H7 (cell line): ENCODE measurements at regions not wholly inside any gene's neighbourhood (a gene's known extent, or its start where the extent isn't known, plus 50 kb on each side); places are given as distances from the start of the nearest gene placed in this dataset.
"Not testable (repeated sequence)": the region's sequence is repeated elsewhere in the genome, so short reads cannot be mapped to it uniquely, and the experiment has no call there.

ENCODE experiments used
- DNase-seq: peaks from one replicate; pipeline ENCODE4 v3.0.0; 2012
- H3K27me3 ChIP-seq: 2 replicates; pipeline ENCODE4 v1.6.0; 2011; ENCODE audit warnings: mild to moderate bottlenecking, low read length; ENCODE audit not compliant: control insufficient read depth, insufficient read depth
- H3K36me3 ChIP-seq: replicated peaks from 2 replicates; pipeline ENCODE4 v1.5.1; 2011; ENCODE audit warnings: low read length; ENCODE audit not compliant: control insufficient read depth, insufficient read depth
- H3K4me3 ChIP-seq: 2 replicates; pipeline ENCODE4 v1.5.1; 2011; ENCODE audit warnings: low read depth, mild to moderate bottlenecking, control low read depth, low read length, moderate library complexity; ENCODE audit not compliant: insufficient read depth

DNA sequence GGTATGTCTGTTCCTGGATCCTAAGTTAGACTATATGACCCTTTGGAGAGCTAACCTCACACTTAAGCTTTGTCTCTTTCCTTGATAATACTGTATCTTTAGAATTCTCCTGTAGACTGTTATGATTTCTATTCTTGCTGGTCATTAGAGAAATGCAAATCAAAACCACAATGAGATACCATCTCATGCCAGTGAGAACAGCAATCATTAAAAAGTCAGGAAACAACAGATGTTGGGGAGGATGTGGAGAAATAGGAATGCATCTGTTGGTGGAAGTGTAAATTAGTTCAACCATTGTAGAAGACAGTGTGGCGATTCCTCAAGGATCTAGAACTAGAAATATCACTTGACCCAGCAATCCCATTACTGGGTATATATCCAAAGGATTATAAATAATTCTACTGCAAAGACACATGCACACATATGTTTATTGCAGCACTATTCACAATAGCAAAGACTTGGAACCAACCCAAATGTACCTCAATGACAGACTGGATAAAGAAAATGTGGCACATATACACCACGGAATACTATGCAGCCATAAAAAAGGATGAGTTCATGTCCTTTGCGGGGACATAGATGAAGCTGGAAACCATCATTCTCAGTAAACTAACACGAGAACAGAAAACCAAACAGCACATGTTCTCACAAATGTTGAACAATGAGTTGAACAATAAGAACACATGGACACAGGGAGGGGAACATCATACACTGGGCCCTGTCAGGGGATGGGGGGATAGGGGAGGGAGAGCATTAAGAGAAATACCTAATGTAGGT is 867.8 kb upstream of the ADGRB3 start:
- H3K36me3 ChIP-seq, DNase-seq, H3K4me3 ChIP-seq, H3K27me3 ChIP-seq: not testable (repeated sequence)

DNA sequence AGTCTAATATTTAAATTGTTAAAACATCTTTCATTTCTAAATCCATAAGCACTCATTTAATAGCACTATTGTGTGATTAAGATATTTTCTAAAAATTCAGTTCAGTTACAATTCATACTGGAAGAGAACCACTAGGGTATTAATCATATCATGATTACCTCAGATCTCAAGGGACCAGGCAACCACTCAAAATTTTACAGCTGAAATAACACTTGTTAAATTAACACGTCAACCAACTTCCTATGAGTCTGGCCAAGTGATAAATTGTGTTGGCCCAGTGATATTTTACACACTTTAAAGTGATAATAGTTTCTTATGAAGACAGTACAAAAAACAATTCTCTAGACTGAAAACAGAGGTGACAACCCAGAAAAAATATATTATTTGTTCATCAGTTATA is 869.0 kb upstream of the ADGRB3 start:
- no peaks in the 10 kb centered on the region for H3K36me3 ChIP-seq
- H3K4me3 ChIP-seq, result no peak overlapping the region
- no peak for DNase-seq
- H3K27me3 ChIP-seq, result no peaks in the 10 kb centered on the region

DNA sequence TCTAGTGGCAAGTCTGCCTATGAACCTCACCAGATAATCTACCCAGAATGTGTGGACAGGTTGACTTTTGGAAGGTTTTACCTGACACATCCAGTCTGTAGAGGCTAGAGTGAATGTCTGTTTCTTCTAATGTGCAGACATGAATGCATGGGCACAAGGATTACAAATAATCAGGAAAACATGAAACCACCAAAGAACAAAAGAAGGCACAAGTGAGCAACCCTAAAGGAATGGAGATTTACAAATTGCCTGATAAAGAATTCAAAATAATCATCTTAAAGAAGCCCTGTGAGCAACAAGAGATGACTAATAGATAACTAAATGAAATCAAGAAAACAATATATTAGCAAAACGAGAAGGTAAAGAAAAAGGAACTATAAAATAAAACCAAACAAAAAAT is 876.1 kb upstream of the ADGRB3 start:
- Histone ChIP-seq H3K36me3 (no peaks in the 10 kb centered on the region), H3K27me3 (no peaks in the 10 kb centered on the region), H3K4me3 (no peak overlapping the region)
- no peak for DNase-seq

DNA sequence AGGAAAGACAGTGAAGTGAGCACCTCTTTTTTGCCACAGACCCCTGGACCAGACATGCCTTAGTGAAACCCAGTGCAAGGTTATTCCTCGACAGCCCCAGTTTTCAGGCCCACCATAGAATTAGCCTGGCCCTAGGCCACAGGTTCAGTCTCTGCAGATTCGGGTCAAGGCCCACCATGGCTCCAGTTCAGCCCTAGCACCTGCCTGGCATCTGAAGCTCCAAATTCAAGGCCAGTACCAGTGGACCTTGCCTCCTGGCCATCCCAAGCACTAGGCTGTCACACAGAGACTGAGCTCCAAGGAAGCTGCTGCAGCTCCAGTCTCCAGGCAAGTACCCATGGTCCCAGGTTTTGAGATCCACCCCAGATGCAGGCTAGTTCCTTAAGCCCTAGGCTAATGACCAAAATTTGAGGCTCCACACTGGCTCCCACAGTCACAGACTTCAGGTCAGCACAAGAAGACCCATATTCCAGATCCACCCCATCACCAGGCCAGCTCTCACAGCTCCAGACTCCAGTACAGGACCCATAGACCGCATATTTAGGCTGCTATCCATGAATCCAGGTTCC is 877.5 kb upstream of the ADGRB3 start:
- Histone ChIP-seq H3K36me3 (no peaks in the 10 kb centered on the region), H3K4me3 (no peak overlapping the region)

DNA sequence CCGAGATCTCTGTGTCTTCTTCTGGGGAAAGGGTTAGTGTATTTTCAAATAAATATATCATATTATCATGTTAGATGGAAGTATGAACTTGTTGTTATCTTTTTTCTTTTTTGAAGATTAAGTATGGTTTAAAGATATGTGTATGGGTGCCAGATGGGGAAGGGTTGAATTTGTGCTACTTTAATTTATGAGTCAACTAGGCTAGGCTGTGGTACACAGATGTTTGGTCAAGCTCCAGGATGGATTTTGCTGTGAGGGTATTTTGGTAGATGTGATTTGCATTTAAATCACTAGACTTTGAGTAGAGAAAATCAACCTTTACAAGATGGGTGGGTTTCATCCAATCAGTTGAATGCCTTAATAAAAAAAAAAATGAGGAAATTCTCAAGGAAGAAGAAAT is 886.6 kb upstream of the ADGRB3 start:
- H3K36me3 ChIP-seq, result no peaks in the 10 kb centered on the region
- DNase-seq, result no peak
- H3K4me3 ChIP-seq, result no peak overlapping the region
- no peaks in the 10 kb centered on the region for H3K27me3 ChIP-seq

More for the DNA sequence above, 877.5 kb upstream of the ADGRB3 start:
- DNase-seq, result no peak
- no peaks in the 10 kb centered on the region for H3K27me3 ChIP-seq

DNA sequence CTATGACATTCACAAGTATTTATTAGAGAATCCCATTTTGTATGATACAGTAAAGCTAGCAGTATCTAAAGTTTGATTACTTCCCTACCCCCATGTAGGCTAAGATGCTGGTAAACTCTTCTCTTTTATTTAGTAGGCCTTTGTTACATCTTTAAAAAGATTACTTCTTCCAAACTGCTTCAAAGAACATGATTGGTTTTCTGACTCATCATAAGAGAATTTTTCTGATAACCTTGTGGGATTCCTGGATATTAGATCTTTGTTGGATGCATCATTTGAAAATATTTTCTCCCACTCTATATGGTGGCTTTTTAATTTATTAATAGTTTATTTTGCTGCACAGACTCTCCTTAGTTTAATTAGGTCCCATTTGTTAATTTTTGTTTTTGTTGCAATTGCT is 898.3 kb upstream of the ADGRB3 start:
- H3K36me3 ChIP-seq, result no peaks in the 10 kb centered on the region
- H3K4me3 ChIP-seq, result no peak overlapping the region
- no peaks in the 10 kb centered on the region for H3K27me3 ChIP-seq
- no peak for DNase-seq

DNA sequence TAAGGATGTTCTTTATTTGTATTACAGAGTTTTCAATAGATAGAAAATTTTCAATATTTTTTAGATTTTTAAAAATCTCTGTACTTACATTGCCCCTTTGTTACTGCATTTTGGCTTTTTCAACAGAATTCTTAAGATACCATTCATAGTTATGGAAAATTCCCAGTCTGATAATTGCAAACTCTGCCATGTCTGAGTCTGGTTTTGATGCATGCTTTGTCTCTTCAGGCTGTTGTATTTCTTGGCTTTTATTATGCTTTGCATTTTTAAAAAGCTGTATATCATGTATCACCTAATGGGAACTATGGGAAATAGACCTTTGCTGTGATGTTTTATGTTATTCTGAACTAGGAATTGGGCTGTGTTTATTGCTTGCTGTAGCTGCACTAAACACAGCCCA is 898.9 kb upstream of the ADGRB3 start:
- Histone ChIP-seq H3K36me3 (no peaks in the 10 kb centered on the region), H3K27me3 (no peaks in the 10 kb centered on the region), H3K4me3 (no peak overlapping the region)
- no peak for DNase-seq

DNA sequence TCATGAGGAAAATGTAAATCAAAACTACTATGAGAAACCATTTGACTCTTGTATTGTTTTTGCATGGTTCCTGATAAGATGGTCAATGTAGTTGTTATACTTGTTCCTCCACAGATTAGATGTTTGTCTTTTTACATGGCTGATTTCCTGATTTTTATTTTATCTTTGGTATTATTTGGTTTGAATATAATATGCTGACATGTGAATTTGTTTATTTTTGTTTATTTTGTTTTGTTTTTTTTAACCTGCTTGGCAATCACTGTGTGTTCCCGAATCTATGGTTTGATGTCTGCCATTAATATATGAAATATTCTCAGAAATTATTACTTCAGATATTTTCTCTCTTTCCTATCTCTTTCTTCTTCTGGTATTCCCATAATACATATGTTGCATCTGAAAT is 899.5 kb upstream of the ADGRB3 start:
- H3K36me3 ChIP-seq, result no peaks in the 10 kb centered on the region
- no peak for DNase-seq
- no peak overlapping the region for H3K4me3 ChIP-seq
- H3K27me3 ChIP-seq, result no peaks in the 10 kb centered on the region

DNA sequence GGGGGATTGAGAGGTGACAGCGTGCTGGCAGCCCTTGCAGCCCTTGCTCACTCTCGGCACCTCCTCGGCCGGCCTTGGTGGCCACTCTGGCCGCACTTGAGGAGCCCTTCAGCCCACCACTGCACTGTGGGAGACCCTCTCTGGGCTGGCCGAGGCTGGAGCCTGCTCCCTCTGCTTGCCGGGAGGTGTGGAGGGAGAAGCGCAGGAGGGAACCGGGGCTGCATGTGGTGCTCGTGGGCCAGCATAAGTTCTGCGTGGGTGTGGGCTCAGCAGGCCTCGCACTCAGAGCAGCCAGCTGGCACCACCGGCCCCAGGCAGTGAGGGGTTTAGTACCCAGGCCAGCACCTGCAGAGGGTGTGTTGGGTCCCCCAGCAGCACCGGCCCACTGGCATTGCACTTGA is 912.2 kb upstream of the ADGRB3 start:
- DNase-seq, result no peak
- Histone ChIP-seq H3K36me3 (no peaks in the 10 kb centered on the region), H3K4me3 (no peak overlapping the region), H3K27me3 (no peaks in the 10 kb centered on the region)

DNA sequence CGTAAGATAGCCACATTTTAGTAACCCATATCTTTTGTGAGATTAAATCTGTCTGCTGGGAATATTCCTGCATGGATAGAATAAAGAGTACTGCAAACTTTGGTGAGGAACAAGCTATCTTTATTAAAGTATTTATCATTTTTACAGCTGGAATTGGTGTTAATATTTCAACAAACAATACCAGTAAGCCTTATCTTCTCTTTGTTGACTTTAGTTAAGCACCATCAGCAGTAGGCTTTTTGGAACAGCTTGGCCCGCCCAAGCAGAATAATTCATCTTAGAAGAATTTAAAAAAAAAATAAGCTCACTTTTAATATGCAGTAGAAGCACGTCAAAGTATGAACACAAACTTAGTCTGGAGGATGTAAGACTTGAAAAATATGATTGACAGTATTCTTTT is 917.8 kb upstream of the ADGRB3 start:
- DNase-seq, result no peak

DNA sequence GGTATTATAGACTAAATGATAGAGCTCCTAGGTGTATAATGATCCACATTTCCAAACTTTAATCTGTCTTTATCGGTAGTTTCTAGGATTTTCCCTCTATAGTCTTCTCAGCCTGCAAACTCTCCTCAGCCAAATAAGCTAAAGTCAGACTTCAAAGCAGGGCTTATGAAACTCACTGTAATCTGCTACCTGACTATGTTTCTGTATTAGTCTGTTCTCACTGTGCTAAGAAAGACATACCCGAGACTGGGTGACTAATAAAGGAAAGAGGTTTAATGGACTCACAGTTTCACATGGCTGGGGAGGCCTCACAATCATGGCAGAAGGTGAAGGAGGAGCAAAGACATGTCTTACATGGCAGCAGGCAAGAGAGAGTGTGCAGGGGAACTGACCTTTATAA is 928.7 kb upstream of the ADGRB3 start:
- H3K36me3 ChIP-seq, result no peaks in the 10 kb centered on the region
- no peak overlapping the region for H3K4me3 ChIP-seq

More for the DNA sequence above, 917.8 kb upstream of the ADGRB3 start:
- H3K27me3 ChIP-seq, result no peaks in the 10 kb centered on the region
- H3K36me3 ChIP-seq, result no peaks in the 10 kb centered on the region
- H3K4me3 ChIP-seq, result no peak overlapping the region

DNA sequence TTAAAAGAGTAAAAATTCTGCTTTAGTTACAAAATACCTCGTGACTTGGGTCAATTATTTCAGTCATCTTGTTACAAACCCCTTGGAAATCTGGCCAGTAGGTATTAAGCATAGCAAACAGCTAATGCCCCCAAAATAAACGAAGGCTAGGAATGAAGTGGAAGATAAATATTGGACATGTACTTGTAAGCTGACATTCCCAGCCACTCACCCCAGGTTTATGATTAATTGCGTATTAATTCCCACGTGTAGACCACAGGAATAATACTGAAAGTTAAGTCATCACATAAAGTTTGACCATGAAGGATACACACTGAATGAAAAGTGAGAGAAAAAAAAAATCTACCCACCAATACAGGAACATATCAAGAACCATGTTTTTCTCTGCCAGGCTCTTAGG is 936.5 kb upstream of the ADGRB3 start:
- H3K36me3 ChIP-seq, result no peaks in the 10 kb centered on the region
- H3K4me3 ChIP-seq, result no peak overlapping the region
- no peaks in the 10 kb centered on the region for H3K27me3 ChIP-seq
- DNase-seq, result no peak

More for the DNA sequence above, 928.7 kb upstream of the ADGRB3 start:
- DNase-seq, result no peak
- H3K27me3 ChIP-seq, result no peaks in the 10 kb centered on the region

DNA sequence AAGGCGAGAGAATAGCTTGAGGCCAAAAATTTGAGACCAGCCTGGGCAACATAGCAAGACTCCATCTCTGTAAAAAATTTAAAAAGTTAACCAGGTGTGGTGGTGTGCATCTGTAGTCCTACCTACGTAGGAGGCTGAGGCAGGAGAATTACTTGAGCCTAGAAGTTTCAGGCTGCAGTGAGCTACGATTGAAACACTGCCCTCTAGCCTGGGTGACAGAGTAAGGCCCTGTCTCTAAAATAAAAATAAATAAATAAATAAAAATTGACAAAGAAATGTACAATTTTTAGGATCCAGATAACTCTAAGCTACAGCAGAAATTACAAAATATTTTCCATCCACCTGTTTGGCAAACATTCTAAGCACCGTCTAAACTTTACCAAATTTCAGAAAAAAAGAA is 941.0 kb upstream of the ADGRB3 start:
- DNase-seq, result no peak
- no peak overlapping the region for H3K4me3 ChIP-seq
- H3K27me3 ChIP-seq, result no peaks in the 10 kb centered on the region
- no peaks in the 10 kb centered on the region for H3K36me3 ChIP-seq

DNA sequence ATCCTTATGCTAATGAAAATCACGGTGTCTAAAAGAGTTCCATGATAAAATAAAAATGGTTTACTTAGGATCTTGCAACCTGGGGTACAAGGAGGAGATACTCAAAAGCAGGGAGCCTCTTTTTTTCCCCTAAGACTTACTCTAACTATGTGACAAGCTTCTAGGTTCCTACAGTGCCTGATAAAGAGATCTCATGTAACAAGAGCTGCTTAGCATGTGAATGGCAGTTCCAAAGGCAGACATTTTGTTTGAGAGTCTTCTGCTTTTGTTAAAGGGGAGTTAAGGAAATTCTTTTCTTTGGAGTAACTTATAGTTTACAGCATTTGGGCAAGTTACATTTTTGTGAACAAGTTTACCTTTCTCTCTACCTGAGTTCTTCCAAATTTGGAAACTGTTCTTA is 945.8 kb upstream of the ADGRB3 start:
- no peak for DNase-seq
- Histone ChIP-seq H3K36me3 (no peaks in the 10 kb centered on the region), H3K27me3 (no peaks in the 10 kb centered on the region), H3K4me3 (no peak overlapping the region)

DNA sequence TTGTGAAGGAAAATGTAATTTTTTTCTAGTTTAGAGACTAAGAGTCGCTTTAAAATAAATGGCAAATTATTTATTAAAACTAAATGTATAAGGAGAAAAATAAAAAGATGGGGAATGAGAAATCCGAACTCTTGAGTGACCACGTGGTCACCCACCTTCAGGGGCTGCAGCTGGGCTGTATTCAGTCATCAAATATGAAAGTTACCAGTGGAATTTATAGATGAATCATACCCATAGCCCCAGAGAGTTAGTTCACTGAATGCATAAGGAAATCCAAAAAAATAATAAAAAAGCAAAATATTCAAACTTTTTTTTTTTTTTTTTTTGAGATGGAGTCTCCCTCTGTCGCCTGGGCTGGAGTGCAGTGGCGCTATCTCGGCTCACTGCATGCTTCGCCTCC is 947.7 kb upstream of the ADGRB3 start:
- H3K4me3 ChIP-seq, result no peak overlapping the region
- DNase-seq, result no peak
- H3K36me3 ChIP-seq, result no peaks in the 10 kb centered on the region
- no peaks in the 10 kb centered on the region for H3K27me3 ChIP-seq
